Sigmoid colon (tissue), 4 donors: ENCODE measurements at regions not wholly inside any gene's neighbourhood (a gene's known extent, or its start where the extent isn't known, plus 50 kb on each side); places are given as distances from the start of the nearest gene placed in this dataset.

Experiments used
- EP300 ChIP-seq, 4 donors: sonication (generic); formaldehyde crosslinking; IDR thresholded peaks; one replicate each; pipeline ENCODE4 v1.6.1; 2017; ENCODE audit warnings: antibody characterized with exemption in 4 of 4
- POLR2AphosphoS5 ChIP-seq, 4 donors: sonication (generic); formaldehyde crosslinking; IDR thresholded peaks; one replicate each; pipeline ENCODE4 v1.6.1; 2017; ENCODE audit warnings: antibody characterized with exemption in 4 of 4
- TF ChIP-seq, protein P1 (sequence below), 4 experiments: fragments of 450-650 bp in 3 of 4; fragments of 200-600 bp in 1 of 4; IDR thresholded peaks; one replicate each; pipeline ENCODE4 v1.5.1; 2016 to 2019; ENCODE audit warnings: antibody characterized with exemption in 4 of 4, mild to moderate bottlenecking in 3 of 4, moderate library complexity in 2 of 4

DNA sequence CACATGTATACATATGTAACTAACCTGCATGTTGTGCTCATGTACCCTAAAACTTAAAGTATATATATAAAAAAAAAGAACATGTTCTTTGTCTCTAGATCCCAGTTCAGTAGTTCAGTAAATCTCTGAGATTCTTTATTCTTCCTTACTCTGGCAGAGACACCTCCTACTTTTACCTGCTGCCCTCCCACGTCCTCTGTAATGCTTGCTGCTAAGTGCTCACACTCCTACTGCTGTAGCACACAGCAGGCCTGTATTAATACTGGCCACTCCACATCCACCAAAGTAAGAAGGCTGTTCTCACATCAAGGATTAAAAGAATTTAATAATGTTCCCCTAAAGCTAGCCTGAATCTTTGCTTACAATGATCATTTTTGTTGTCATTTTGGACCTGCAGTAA, 648.4 kb upstream of the EYS start:
- TF ChIP-seq, protein P1, sequence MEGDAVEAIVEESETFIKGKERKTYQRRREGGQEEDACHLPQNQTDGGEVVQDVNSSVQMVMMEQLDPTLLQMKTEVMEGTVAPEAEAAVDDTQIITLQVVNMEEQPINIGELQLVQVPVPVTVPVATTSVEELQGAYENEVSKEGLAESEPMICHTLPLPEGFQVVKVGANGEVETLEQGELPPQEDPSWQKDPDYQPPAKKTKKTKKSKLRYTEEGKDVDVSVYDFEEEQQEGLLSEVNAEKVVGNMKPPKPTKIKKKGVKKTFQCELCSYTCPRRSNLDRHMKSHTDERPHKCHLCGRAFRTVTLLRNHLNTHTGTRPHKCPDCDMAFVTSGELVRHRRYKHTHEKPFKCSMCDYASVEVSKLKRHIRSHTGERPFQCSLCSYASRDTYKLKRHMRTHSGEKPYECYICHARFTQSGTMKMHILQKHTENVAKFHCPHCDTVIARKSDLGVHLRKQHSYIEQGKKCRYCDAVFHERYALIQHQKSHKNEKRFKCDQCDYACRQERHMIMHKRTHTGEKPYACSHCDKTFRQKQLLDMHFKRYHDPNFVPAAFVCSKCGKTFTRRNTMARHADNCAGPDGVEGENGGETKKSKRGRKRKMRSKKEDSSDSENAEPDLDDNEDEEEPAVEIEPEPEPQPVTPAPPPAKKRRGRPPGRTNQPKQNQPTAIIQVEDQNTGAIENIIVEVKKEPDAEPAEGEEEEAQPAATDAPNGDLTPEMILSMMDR (IDR thresholded peaks at IDR 0.05): no peak
- TF ChIP-seq POLR2AphosphoS5 (IDR thresholded peaks at IDR 0.05): no peak
- TF ChIP-seq EP300 (IDR thresholded peaks at IDR 0.05): no peak
